HL-60 (cell line): ENCODE measurements at regions not wholly inside any gene's neighbourhood (a gene's known extent, or its start where the extent isn't known, plus 50 kb on each side); places are given as distances from the start of the nearest gene placed in this dataset.

Source experiments
- DNase-seq, 2 experiments: peaks; one replicate each; pipeline ENCODE4 v3.0.0-alpha.2; 2010 to 2020; ENCODE audit warnings: low read depth in 1 of 2, low spot score in 1 of 2
- H3K27ac ChIP-seq: fragments of 250-450 bp; sonication (Bioruptor Pico); replicated peaks from 2 replicates; pipeline ENCODE4 v1.5.1; 2020; ENCODE audit warnings: mild to moderate bottlenecking, moderate library complexity
- H3K27me3 ChIP-seq: fragments of 250-450 bp; sonication (Bioruptor Pico); 2 replicates; pipeline ENCODE4 v1.5.1; 2021; ENCODE audit warnings: mild to moderate bottlenecking, moderate library complexity; ENCODE audit not compliant: insufficient read depth, poor library complexity, severe bottlenecking
- H3K4me3 ChIP-seq: replicated peaks from 2 replicates; pipeline ENCODE4 v1.5.1; 2011; ENCODE audit warnings: mild to moderate bottlenecking, control low read depth, low read length; ENCODE audit not compliant: insufficient read depth
- CTCF ChIP-seq: IDR thresholded peaks from one replicate; pipeline ENCODE4 v1.5.1; 2011; ENCODE audit warnings: low read length, control low read depth, inconsistent platforms; ENCODE audit not compliant: insufficient read depth
- GABPA ChIP-seq: IDR thresholded peaks from 2 replicates; pipeline ENCODE4 v1.6.1; 2012; ENCODE audit warnings: low read depth
- POLR2AphosphoS5 ChIP-seq: IDR thresholded peaks from 2 replicates; pipeline ENCODE4 v1.6.1; 2012; ENCODE audit warnings: low read depth
- REST ChIP-seq: IDR thresholded peaks from 2 replicates; pipeline ENCODE4 v1.6.1; 2012; ENCODE audit warnings: low read depth; ENCODE audit not compliant: insufficient replicate concordance
- SPI1 ChIP-seq: IDR thresholded peaks from 2 replicates; pipeline ENCODE4 v1.6.1; 2012; ENCODE audit warnings: low read depth, mild to moderate bottlenecking, borderline replicate concordance

- TF ChIP-seq POLR2AphosphoS5, result no peak
- TF ChIP-seq GABPA, result no peak
- no peak for TF ChIP-seq REST
- TF ChIP-seq CTCF, result no peak
- TF ChIP-seq SPI1, result no peak
- no peak overlapping the region for H3K27ac ChIP-seq
- no peak overlapping the region for H3K4me3 ChIP-seq
Observed at GRCh38 chr2:120930864-120931263, 195.2 kb downstream of the GLI2 start.

GRCh38 chr2:120932472-120932871 is 196.8 kb downstream of the GLI2 start:
- TF ChIP-seq GABPA (no peak), CTCF (no peak), SPI1 (no peak), REST (no peak), POLR2AphosphoS5 (no peak)
- no peak overlapping the region for H3K27ac ChIP-seq
- H3K4me3 ChIP-seq, result no peak overlapping the region
- H3K27me3 ChIP-seq, result no peaks in the 10 kb centered on the region
- no peak for DNase-seq

More at GRCh38 chr2:120930864-120931263, 195.2 kb downstream of the GLI2 start:
- no peak for DNase-seq
- H3K27me3 ChIP-seq, result no peaks in the 10 kb centered on the region

- no peak overlapping the region for H3K4me3 ChIP-seq
- DNase-seq, result no peak
- no peak overlapping the region for H3K27ac ChIP-seq
- H3K27me3 ChIP-seq, result no peaks in the 10 kb centered on the region
- no peak for TF ChIP-seq GABPA
Observed at GRCh38 chr2:120932881-120933280, 197.2 kb downstream of the GLI2 start.

- no peak for DNase-seq
- TF ChIP-seq CTCF (no peak), REST (no peak), SPI1 (no peak), GABPA (no peak), POLR2AphosphoS5 (no peak)
Observed at GRCh38 chr2:120933693-120934573, 198.3 kb downstream of the GLI2 start.

More at GRCh38 chr2:120933693-120934573, 198.3 kb downstream of the GLI2 start:
- Histone ChIP-seq H3K4me3 (no peak overlapping the region), H3K27ac (no peak overlapping the region), H3K27me3 (no peaks in the 10 kb centered on the region)
